Hepatocyte (in vitro differentiated cells): ENCODE measurements at regions not wholly inside any gene's neighbourhood (a gene's known extent, or its start where the extent isn't known, plus 50 kb on each side); places are given as distances from the start of the nearest gene placed in this dataset.

ENCODE experiments used
- DNase-seq: peaks from one replicate; pipeline ENCODE4 v3.0.0-alpha.2; 2016; ENCODE audit warnings: low spot score
- H2AFZ ChIP-seq: fragments of 200-600 bp; sonication (generic); 2 replicates; pipeline ENCODE4 v1.6.0; 2016; ENCODE audit warnings: antibody characterized with exemption, mild to moderate bottlenecking
- H3K27ac ChIP-seq: fragments of 200-600 bp; sonication (generic); 2 replicates; pipeline ENCODE4 v1.5.1; 2016; ENCODE audit warnings: mild to moderate bottlenecking
- H3K27me3 ChIP-seq: fragments of 200-600 bp; sonication (generic); 2 replicates; pipeline ENCODE4 v1.6.1; 2016
- H3K36me3 ChIP-seq: fragments of 200-600 bp; sonication (generic); replicated peaks from 2 replicates; pipeline ENCODE4 v1.5.1; 2016; ENCODE audit warnings: low read depth; ENCODE audit not compliant: insufficient read depth
- H3K4me1 ChIP-seq: fragments of 200-600 bp; sonication (generic); 2 replicates; pipeline ENCODE4 v1.5.1; 2016; ENCODE audit warnings: mild to moderate bottlenecking, moderate library complexity; ENCODE audit not compliant: insufficient read depth
- H3K4me2 ChIP-seq: fragments of 200-600 bp; sonication (generic); 2 replicates; pipeline ENCODE4 v1.6.0; 2016
- H3K4me3 ChIP-seq: fragments of 200-600 bp; sonication (generic); 2 replicates; pipeline ENCODE4 v1.5.1; 2016; ENCODE audit warnings: mild to moderate bottlenecking
- H3K79me2 ChIP-seq: fragments of 200-600 bp; sonication (generic); 2 replicates; pipeline ENCODE4 v1.6.0; 2017; ENCODE audit warnings: mild to moderate bottlenecking
- H3K9me2 ChIP-seq: fragments of 200-600 bp; sonication (generic); replicated peaks from 2 replicates; pipeline ENCODE4 v1.6.0; 2017; ENCODE audit warnings: mild to moderate bottlenecking; ENCODE audit not compliant: insufficient read depth
- H3K9me3 ChIP-seq: fragments of 200-600 bp; sonication (generic); 2 replicates; pipeline ENCODE4 v1.5.1; 2016; ENCODE audit warnings: low read depth, mild to moderate bottlenecking
- H4K20me1 ChIP-seq: fragments of 200-600 bp; sonication (generic); 2 replicates; pipeline ENCODE4 v1.6.0; 2016; ENCODE audit warnings: mild to moderate bottlenecking; ENCODE audit not compliant: insufficient read depth, poor library complexity, severe bottlenecking
- EZH2 ChIP-seq: fragments of 200-600 bp; sonication (generic); IDR thresholded peaks from 2 replicates; pipeline ENCODE4 v1.6.1; 2016; ENCODE audit warnings: antibody characterized with exemption, mild to moderate bottlenecking, borderline replicate concordance
- EZH2phosphoT487 ChIP-seq: fragments of 200-600 bp; sonication (generic); IDR thresholded peaks from one replicate; pipeline ENCODE4 v1.6.1; 2018; ENCODE audit warnings: antibody characterized with exemption, mild to moderate bottlenecking, low read depth, moderate library complexity; ENCODE audit not compliant: unreplicated experiment, severe bottlenecking
- WGBS: methylation state at CpG from one replicate; pipeline ENCODE4 v1.1.6; 2016; ENCODE audit warnings: low lambda C conversion rate; ENCODE audit errors: missing lambda C conversion rate; 5-methylcytosine and 5-hydroxymethylcytosine counted together
- TF ChIP-seq, protein P1 (sequence below): fragments of 200-600 bp; sonication (generic); IDR thresholded peaks from 2 replicates; pipeline ENCODE4 v1.5.1; 2016; ENCODE audit warnings: antibody characterized with exemption, mild to moderate bottlenecking; ENCODE audit not compliant: poor library complexity

DNA sequence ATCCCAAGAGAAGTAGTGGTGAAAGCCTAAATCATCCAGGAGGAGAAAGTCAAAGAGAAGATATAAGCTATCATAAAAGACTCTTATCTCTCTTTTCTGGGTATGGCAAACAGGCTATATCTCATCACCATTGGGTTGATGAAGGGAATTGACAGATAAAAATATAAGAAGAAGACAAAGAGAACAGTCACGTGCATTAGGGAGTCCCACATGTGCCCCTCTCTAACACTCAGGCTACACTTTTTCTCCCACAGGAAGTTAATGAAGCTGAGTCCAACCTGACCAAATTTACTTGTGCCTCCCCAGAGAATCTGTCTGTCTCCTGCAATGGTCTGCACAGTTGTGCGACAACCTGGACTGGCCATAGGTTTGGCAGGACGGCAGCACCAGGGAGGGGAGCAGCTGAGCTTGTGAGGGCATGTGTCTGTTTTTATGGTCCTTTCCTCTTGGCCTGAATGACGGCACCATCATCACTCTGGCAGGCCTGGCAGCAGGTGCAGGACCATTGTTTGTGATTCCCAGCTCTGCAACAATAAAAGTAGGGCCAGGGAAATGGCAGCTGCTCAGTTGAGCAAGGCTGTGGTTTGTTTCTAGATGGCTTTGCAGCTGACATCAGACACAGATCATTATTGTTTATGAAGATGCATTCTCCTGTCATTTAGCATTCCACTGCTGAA is 144.5 kb upstream of the MCHR2 start:
- Histone ChIP-seq H3K27ac (no peak overlapping the region), H3K4me2 (no peak overlapping the region), H2AFZ (no peak overlapping the region), H3K79me2 (no peaks in the 10 kb centered on the region), H3K9me3 (no peaks in the 10 kb centered on the region), H3K4me3 (no peak overlapping the region), H3K9me2 (no peaks in the 10 kb centered on the region), H3K27me3 (no peaks in the 10 kb centered on the region), H3K4me1 (no peaks in the 10 kb centered on the region), H3K36me3 (no peaks in the 10 kb centered on the region), H4K20me1 (no peaks in the 10 kb centered on the region)
- TF ChIP-seq, protein P1, sequence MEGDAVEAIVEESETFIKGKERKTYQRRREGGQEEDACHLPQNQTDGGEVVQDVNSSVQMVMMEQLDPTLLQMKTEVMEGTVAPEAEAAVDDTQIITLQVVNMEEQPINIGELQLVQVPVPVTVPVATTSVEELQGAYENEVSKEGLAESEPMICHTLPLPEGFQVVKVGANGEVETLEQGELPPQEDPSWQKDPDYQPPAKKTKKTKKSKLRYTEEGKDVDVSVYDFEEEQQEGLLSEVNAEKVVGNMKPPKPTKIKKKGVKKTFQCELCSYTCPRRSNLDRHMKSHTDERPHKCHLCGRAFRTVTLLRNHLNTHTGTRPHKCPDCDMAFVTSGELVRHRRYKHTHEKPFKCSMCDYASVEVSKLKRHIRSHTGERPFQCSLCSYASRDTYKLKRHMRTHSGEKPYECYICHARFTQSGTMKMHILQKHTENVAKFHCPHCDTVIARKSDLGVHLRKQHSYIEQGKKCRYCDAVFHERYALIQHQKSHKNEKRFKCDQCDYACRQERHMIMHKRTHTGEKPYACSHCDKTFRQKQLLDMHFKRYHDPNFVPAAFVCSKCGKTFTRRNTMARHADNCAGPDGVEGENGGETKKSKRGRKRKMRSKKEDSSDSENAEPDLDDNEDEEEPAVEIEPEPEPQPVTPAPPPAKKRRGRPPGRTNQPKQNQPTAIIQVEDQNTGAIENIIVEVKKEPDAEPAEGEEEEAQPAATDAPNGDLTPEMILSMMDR, result no peak
- no peak for TF ChIP-seq EZH2
- TF ChIP-seq EZH2phosphoT487, result no peak
- 85% methylated on average over 4 of the region's 4 CpGs for WGBS
- no peak for DNase-seq

DNA sequence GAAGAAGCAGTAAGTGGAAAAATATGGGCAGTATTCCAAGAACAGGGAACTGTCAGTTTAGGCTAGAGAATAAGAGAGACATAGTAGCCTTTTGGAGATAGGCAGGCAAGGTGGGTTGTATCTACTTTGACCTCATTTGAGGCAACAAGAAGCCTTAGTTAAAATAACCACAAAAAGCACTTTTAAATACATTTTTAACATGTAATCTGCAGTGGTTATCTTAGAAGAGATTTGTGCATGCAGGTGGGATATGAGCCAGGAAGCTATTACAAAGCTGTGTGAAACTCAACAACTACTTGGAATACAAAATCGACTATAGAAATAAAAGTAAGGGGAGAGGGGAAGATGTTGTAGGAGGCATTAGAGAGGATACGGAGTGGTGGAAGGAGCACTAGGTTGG is 143.7 kb upstream of the MCHR2 start:
- H3K36me3 ChIP-seq, result no peaks in the 10 kb centered on the region
- DNase-seq, result no peak
- TF ChIP-seq EZH2phosphoT487 (no peak), EZH2 (no peak)
- TF ChIP-seq, protein P1, result no peak

DNA sequence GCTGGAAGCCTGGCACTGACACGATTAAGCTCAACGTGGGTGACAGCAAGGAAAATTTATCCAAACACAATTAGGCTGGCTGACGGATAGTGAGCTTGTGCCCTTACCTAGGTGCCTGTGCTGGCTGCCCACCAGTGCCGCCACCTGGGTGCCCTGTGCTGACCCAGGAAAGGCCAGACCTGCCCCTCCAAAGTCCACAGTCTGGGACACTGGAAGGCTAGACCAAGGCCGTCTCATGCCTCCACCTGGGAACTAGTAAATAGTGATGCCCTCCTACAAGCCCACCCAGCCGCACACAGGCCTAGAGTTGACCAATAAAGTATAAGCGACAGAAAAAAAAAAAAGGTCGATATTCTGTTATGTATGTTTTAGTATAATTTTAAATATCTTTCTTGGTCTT is 142.6 kb upstream of the MCHR2 start:
- H3K4me1 ChIP-seq, result no peaks in the 10 kb centered on the region
- no peaks in the 10 kb centered on the region for H3K9me3 ChIP-seq
- H3K36me3 ChIP-seq, result no peaks in the 10 kb centered on the region
- no peaks in the 10 kb centered on the region for H4K20me1 ChIP-seq
- no peak overlapping the region for H3K4me3 ChIP-seq
- H3K79me2 ChIP-seq, result no peaks in the 10 kb centered on the region
- WGBS, result 90% methylated on average over 8 of the region's 8 CpGs
- no peaks in the 10 kb centered on the region for H3K27me3 ChIP-seq
- DNase-seq, result no peak
- no peak for TF ChIP-seq EZH2
- TF ChIP-seq EZH2phosphoT487, result no peak
- TF ChIP-seq, protein P1, result no peak
- no peak overlapping the region for H2AFZ ChIP-seq
- H3K4me2 ChIP-seq, result no peak overlapping the region
- no peak overlapping the region for H3K27ac ChIP-seq
- no peaks in the 10 kb centered on the region for H3K9me2 ChIP-seq

More for the DNA sequence above, 143.7 kb upstream of the MCHR2 start:
- Histone ChIP-seq H3K4me1 (no peaks in the 10 kb centered on the region), H3K4me3 (no peak overlapping the region), H3K79me2 (no peaks in the 10 kb centered on the region), H3K9me3 (no peaks in the 10 kb centered on the region), H3K27me3 (no peaks in the 10 kb centered on the region), H3K27ac (no peak overlapping the region), H3K4me2 (no peak overlapping the region), H2AFZ (no peak overlapping the region), H3K9me2 (no peaks in the 10 kb centered on the region), H4K20me1 (no peaks in the 10 kb centered on the region)
- WGBS, result 82% methylated on average over 2 of the region's 2 CpGs
